ENCODE measurements at regions not wholly inside any gene's neighbourhood (a gene's known extent, or its start where the extent isn't known, plus 50 kb on each side); places are given as distances from the start of the nearest gene placed in this dataset.
"Not testable (repeated sequence)": the region's sequence is repeated elsewhere in the genome, so short reads cannot be mapped to it uniquely, and the experiment has no call there.

DNA sequence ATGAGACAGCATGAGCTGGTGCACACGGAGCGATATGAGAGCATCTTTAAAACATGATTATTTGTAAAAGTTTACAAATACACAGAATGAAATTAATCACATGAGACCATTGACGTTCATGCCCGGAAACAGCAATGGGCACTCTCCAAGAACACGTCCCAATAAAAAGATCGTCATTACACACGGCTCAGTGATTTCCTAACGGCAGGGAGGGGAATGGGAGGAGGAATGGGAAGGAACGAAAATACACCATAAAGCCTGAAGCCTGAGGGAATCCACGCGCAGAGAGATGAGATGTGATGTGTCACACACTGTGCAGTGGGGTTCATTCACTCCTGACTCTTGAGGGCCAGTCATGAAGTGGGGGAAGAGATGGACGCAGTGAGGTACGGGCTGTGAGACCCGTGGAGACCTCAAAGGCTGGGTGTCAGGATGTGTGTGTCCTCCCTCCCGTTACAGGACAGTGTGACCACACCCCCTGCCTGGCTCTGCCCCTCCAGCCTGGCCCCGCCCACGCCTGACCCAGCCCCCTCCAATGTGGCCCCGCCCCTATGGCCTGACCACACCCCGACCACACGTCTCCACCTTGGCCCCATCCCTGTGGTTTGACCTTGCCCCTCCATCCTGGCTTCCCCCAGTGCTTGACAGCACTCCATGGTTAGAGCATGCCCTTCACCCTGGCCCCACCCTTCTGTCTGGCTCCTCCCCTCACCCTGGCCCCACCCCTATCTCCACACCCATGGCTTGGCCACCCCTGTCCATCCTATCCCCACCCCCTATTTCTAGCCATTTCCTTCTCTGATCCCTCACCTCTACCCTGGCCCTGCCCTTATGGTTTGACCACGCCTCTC, 270.5 kb upstream of the SFSWAP start:
- not testable (repeated sequence) for DNase-seq (ENCODE audit: low spot score)

- no peak for DNase-seq (ENCODE audit: low spot score)
Observed at GRCh38 chr12:131441060-131441396, 269.9 kb upstream of the SFSWAP start.

- no peak for DNase-seq (ENCODE audit: low spot score)
Observed at GRCh38 chr12:131441638-131442336, 269.1 kb upstream of the SFSWAP start.

DNA sequence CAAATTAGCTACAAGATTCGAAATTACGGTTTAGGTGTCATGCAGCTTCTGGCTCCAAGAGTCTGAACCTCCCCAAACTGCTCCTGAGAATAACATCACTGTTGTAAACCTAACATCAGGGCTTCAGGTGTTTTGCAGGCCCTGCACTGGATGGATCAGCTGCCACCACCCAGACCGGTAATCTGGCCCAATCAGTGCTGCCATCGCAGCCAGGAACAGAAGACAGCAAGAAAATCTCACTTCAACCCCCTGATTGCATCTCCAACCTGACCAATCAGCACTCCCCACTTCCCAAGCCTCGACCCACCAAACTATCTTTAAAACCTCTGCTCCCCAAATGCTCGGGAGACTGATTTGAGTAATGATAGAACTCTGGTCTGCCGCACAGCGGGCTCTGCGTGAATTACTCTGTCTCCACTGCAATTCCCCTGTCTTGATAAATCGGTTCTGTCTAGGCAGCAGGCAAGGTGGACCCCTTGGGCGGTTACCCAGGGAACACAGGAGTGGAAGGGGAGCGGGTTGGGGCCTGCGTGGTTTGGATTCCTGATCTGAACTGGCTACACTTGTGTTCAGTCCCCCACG, 268.5 kb upstream of the SFSWAP start:
- no peak for DNase-seq (ENCODE audit: low spot score)

- no peak for DNase-seq (ENCODE audit: low spot score)
Observed at GRCh38 chr12:131443019-131444000, 267.6 kb upstream of the SFSWAP start.

DNA sequence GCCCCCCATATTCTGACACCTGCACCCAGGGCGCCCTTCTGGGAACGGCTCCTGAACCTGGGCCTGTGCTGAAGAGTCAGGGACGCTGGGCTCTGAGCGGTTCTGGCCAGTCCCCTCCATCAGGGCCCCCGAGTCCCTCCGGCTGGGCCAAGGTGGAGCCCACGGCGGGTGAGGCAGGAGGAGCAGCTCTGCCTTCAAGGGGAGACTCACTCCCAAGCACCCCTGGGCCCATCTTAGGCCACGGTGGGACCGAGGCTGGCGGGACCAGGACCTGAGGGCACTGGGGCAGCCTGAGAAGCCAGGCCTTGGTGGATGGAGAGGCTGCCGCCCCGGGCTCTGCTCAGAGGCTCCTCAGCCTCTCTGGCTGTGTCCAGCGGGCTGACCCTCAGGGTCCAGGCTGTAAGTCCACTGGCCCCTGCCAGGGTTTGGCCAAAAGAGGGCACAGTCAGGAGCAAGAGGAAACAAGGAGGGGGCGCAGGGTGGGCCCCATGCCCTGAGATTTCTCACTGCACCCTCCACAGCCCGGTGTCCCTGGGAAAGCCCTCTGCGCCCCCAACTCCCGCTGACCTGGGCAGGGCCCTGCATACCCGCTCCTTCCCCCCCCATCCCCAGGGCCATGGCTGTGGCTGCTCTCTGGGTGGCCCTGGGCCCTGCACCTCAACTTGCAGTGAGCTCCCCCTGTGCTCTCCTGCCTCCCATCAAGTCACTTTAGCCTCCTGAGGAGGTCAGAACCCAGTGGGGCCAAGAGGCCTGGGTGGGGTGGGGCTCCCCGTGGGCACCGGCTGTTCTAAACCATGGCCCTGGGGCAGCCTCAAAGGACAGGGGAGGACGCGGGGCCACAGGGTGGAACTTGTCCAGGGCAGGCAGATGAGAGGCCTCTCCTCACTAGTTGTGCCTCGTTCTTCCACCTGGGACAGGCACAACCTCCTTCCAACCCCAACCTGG, 266.4 kb upstream of the SFSWAP start:
- no peak for DNase-seq (ENCODE audit: low spot score)

DNA sequence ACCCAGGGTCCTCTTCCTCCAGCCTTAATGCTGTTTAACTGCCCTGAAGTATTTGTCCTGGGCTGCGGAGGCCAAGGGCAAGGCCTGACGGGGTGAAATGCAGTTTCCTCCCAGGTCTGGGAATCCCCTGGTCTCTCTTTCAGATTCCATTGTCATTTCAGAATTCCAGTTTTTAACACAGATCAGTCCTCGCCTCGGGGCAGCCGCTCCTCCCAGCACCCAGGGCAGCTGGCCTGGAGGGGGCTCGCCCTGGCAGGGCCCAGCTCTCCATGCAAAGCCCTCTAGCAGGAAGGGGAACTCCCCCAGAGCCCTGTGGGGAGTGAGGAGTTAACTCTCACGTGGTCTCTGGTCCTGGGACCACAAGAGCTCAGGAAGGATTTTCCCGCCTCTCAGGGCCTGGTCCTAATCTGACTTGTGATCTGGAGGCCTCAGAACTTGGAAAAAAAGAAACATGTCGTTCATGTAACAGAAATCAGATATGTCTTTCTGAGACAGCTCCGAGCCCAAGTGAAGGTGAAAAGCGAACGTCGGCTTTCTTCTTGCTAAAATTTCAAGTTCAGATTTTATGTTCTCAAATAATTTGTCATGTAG, 265.6 kb upstream of the SFSWAP start:
- DNase-seq (ENCODE audit: low spot score) = no peak

DNA sequence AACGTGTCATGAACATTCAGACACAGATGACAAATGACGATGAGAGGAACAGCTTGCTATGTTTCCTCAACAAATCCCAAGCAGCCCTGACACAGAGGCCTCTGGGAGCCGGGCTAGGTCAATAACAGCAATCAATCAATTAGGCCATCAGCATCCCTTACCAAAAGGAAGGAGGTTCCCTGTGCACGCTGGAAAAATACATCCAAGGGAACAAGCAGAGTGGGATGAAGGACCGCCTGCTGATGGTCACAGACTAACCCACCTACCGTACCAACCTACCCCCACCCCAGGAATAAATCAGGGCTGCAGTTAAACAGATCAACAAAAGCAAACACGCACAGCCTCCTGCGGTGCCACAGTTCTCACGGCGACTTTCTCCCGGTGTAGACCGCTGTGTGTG, 265.1 kb upstream of the SFSWAP start:
- no peak for DNase-seq (ENCODE audit: low spot score)

DNA sequence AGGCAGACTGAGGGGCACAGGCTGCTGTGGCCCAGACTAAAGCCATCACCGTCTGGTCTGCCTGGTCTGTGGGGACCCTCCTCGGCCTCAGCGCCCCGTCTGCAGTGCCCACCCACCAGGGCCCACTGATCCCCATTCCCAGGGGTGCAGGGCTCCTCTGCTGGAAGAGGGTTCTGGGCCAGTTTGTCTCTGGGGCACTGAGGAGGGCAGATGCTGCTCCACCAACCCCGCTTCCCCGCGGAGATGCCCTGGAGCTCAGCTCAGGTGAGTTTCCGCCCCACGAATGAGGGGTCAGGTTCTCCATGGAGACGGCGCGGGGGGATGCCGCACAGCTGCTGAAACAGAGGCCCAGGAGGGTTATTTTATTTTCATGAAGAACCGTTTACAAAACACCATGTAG, 263.3 kb upstream of the SFSWAP start:
- not testable (repeated sequence) for DNase-seq (ENCODE audit: low spot score)

- no peak for DNase-seq (ENCODE audit: low spot score)
Observed at GRCh38 chr12:131448254-131448795, 262.6 kb upstream of the SFSWAP start.

- DNase-seq (ENCODE audit: low spot score) = no peak
Observed at GRCh38 chr12:131449027-131449426, 261.9 kb upstream of the SFSWAP start.

- no peak for DNase-seq (ENCODE audit: low spot score)
Observed at GRCh38 chr12:131452444-131452860, 258.4 kb upstream of the SFSWAP start.

DNA sequence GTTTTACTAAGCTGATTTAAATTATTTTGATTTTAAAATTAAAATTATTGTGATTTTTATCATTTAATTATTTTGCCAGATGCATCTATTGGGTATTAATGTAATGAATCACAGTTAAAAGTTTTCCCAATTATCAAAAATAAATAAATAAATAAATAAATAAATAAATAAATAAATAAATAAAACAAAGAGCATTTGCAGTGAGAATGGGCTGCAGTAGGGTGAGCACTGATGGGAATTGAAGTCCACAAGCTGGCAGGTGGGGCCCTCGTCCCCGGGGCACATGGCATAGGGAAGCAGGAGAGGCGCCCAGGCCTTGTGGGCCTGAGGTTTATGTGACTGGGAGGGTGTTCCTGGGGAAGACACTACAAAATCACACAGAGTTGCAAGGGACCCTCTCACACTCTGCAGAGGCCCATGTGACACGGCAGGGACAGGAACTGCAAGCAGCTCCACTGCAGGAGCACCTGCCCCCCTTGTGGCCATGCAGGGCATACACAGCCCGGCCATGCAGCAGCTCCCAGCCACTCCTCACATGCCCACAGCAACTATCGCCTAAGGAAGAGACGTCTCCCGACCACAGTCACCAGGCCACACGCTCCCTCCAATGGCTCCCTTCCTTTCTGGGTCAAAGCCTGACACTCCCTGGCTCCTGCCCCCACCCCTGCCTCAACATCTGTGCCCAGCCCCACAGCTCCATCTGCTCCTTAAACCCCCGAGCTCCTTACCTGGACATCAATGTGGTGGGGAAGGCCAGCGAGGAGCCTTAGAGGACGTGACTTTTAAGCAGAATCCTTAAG, 256.3 kb upstream of the SFSWAP start:
- no peak for DNase-seq (ENCODE audit: low spot score)

DNA sequence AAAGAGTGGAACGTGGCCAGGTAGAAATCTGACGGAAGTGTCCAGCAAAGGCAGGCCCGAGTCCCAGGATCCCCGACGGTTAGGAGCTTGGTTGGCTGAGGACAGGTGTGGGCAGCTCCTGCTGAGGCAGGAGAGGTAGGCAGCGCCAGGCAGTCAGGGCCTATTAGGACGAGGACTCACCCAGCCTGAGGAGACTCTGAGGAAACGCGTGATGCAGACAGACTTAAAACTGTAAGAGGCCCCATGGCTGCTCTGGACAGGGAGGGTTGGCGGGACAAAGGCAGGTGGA, 255.7 kb upstream of the SFSWAP start:
- DNase-seq (ENCODE audit: low spot score) = no peak

DNA sequence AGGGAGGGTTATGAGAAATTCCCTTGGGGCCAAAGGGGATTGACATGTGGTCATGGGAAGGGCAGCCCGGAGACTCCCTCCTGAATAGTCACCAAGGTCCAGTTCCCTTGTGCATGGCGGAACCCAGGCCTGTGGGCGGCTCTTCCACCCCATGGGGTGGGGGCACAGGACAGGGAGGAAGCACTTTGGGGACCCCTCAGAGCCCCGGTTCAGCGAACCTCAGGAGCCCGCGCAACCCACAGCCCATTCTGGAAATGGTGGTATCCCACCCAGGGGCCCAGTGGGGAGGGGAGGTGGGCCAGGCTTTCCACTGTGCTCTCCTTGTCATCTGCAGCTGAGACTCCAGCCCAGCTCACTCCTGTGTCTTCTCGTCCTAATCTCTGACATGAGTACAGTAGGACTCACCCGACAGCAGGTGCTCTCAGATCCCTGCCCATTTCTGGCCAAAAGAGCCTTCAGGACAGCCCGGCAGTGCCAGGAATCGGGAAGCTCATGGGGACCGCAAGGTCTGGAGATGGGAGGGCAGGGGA, 255.2 kb upstream of the SFSWAP start:
- DNase-seq (ENCODE audit: low spot score) = no peak

GRCh38 chr12:131456301-131457027, 254.4 kb upstream of the SFSWAP start:
- DNase-seq (ENCODE audit: low spot score) = no peak

GRCh38 chr12:131457028-131457310, 253.9 kb upstream of the SFSWAP start:
- no peak for DNase-seq (ENCODE audit: low spot score)

- DNase-seq (ENCODE audit: low spot score) = no peak
Observed at GRCh38 chr12:131457331-131458047, 253.4 kb upstream of the SFSWAP start.
